ENCODE measurements at regions not wholly inside any gene's neighbourhood (a gene's known extent, or its start where the extent isn't known, plus 50 kb on each side); places are given as distances from the start of the nearest gene placed in this dataset.

- no peak for TF ChIP-seq POLR2A (IDR thresholded peaks at IDR 0.05)
- TF ChIP-seq CTCF (IDR thresholded peaks at IDR 0.05 in 4 of 5, conservative IDR thresholded peaks at IDR 0.05 in 1 of 5) = no peak
These were observed 49.9 kb upstream of the HS6ST1 start for GRCh38 chr2:128368437-128369107.
